Cardiac fibroblast (primary cell): ENCODE measurements at regions not wholly inside any gene's neighbourhood (a gene's known extent, or its start where the extent isn't known, plus 50 kb on each side); places are given as distances from the start of the nearest gene placed in this dataset.

ENCODE experiments used
- DNase-seq, 2 donors: peaks; one replicate each; pipeline versions ENCODE4 v3.0.0 to v3.0.0-alpha.2; 2010; ENCODE audit warnings: low read depth in 2 of 2
- H3K4me3 ChIP-seq, 2 donors: replicated peaks in 1 of 2; 1 replicate in 1 of 2; 2 replicates in 1 of 2; pipeline ENCODE4 v1.5.1; 2011; ENCODE audit warnings: low read depth in 2 of 2, low read length in 2 of 2, mild to moderate bottlenecking in 2 of 2, moderate library complexity in 1 of 2
- TF ChIP-seq, protein P1 (sequence below): IDR thresholded peaks from one replicate; pipeline ENCODE4 v1.5.1; 2011; ENCODE audit warnings: low read depth, mild to moderate bottlenecking, low read length, inconsistent platforms

DNA sequence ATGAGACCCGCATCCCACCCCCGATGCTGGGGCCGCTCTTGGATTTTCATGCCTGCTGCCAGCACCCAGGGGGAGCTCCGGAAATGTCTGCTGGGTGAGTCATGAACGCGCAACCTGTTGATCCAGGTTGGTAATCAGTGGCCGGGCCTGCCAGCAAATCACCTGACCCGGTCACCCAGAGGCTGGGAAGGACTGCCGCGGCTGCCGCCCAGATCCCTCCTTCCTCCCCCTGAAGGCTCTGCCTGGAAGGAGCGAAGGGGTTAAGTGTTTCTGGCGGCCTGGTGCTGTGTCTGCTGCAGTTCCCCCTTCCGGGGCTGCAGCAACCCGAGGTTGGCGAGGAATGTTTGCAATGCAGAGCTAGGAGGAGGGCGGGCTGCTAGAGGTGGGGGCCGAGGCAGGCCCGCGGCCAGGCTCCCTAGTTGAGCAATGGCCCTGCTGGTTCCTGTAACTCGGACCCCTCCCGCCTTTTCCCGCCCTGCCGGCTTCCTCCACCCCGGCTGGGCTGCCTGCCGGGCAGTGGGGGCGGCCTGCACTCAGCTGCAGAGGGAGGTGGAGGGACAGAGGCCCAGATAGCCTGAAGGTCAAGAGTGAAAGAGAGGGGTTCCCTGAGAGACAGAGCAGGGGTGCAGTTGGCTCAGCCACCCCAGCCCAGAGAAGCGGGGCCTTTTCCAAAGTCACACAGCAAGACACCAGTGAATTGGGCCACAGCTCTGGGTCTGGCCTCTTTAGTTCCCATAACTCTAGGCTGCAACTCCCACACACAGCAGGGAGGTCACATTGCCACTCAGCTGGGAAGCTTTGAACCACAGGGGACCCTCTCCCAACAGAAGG, 156.3 kb upstream of the IER5L start:
- peak; percentile 92 to 99 for DNase-seq
- H3K4me3 ChIP-seq, result peak overlapping the region in 1 of 2 donors; percentile 1
- TF ChIP-seq, protein P1, sequence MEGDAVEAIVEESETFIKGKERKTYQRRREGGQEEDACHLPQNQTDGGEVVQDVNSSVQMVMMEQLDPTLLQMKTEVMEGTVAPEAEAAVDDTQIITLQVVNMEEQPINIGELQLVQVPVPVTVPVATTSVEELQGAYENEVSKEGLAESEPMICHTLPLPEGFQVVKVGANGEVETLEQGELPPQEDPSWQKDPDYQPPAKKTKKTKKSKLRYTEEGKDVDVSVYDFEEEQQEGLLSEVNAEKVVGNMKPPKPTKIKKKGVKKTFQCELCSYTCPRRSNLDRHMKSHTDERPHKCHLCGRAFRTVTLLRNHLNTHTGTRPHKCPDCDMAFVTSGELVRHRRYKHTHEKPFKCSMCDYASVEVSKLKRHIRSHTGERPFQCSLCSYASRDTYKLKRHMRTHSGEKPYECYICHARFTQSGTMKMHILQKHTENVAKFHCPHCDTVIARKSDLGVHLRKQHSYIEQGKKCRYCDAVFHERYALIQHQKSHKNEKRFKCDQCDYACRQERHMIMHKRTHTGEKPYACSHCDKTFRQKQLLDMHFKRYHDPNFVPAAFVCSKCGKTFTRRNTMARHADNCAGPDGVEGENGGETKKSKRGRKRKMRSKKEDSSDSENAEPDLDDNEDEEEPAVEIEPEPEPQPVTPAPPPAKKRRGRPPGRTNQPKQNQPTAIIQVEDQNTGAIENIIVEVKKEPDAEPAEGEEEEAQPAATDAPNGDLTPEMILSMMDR, result no peak

DNA sequence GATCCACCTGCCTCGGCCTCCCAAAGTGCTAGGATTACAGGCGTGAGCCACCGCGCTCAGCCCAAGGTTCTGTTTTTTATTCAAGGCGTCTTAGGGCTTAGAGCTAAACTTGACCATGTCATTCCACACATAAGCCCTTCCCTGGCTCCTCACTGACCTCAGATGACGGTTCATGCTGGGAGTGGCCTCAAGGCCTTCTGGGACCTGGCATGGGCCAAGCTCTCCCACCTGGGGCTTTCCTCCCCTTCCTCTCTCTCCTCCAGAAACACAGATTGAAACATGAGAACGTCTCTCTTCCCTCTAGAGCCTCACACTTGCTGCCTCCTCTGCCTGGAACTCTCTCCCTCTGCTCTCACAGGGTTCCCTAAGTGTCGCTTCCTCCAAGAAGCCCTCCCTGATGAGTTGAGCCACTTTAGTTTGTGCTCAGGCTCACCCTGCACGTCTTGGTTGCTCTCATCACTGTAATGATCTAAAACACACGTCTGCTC, 155.6 kb upstream of the IER5L start:
- TF ChIP-seq, protein P1, result no peak
- no peak overlapping the region for H3K4me3 ChIP-seq
- DNase-seq, result peak in 1 of 2 donors; percentile 62

DNA sequence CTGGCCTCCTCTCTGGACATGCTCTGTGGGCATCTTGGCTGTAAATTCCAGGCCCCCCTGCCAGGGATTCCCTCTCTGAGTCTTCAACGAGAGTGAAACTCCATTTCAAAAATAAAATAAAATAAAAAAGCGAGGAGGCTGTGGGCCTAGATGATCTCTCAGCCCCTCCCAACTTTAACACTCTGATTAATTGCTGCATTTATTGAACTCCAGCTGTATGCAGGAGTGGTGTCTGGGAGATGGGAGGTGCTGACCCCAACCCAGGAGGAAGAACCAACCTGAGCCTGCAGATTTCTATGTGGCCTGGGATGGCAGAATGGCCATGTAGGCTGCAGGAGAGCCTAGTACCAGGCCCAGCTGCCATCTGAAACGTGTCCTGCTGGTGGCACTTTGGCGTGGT, 154.5 kb upstream of the IER5L start:
- H3K4me3 ChIP-seq, result no peak overlapping the region
- TF ChIP-seq, protein P1, result no peak
- no peak for DNase-seq

DNA sequence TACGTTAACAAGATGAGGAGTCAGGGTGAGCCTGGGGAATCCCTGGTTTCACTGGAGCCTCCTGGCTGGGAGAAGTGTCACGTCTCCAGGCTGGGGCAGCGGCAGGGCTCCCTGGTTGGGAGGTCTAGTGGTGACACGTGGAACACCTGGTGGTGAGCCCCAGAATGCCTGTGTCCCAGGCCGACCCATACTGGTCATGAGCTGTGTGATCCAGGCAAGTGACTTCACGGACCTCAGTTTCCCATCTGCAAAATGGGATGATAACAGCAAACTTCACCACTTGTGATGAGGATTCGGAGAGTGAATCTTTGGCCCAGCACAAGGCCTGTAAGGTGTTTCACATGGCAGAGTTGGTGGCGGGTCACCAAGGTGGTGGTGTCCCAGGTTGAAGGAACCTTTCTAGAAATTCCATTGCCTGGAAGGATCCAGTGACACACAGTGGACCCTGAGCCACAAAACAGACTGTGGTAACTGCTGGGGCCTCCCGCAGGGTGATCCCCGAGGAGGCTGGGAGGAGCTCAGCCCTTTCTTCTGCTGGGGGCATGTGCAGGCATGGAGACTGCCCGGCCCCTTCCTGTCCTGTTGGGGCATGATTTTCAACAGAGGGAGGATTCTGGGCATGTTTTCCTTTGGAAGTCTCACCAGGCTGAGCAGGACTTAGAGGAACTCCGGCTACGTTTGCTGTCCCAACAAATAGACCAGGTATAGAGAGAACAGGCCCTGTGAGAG, 153.9 kb upstream of the IER5L start:
- no peak overlapping the region for H3K4me3 ChIP-seq
- DNase-seq, result peak in 1 of 2 donors; percentile 42
- TF ChIP-seq, protein P1, result no peak

DNA sequence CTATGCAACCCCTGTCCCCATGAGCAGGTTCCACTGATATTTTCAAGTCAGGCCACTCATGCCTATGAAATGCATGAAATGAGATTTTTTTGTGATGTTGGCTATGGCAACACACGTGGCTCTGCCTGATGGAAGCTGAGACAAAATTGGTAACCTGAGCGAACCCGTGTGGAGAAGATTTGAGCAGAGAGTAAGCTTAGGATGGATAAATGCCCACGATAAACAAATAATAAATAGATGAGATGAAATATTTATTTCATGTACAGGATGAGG, 153.4 kb upstream of the IER5L start:
- TF ChIP-seq, protein P1, result no peak
- DNase-seq, result no peak
- no peak overlapping the region for H3K4me3 ChIP-seq

DNA sequence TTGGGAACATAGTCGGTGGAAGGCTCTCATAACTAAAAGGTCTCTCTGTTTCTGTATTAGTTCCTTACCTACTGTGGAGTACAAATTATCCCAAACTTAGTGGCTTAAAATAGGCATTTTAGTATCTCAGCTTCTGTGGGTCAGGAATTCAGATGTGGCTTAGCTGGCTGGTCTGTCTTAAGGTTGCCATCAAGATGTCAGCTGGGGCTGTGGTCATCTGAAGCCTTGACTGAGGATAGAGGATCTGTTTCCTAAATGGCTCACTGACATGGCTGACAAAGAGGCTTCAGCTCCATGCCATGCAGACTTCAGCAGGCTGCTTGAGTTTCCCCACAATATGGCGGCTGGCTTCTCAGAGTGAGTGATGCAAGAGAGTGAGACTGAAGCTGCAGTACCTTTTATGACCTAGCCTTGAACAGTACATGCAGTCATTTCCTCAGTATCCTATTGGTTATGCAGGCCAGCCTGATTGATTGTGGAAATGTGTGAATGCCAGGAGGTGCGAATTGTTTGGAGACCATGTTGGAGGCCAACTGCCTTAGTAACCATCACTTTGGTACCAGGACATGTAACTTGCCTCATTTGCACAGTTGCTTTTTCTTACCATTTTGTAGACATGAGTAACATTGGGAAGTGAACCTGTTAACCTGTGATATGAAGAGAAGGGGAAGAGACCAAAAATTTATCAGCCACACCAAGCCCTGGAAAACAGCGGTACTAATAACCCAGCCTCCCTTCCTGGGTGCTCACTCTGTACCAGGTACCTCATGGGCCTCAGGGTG, 152.8 kb upstream of the IER5L start:
- DNase-seq, result peak; percentile 50 to 59

More for the DNA sequence above, 152.8 kb upstream of the IER5L start:
- H3K4me3 ChIP-seq, result no peak overlapping the region
- TF ChIP-seq, protein P1, result no peak
